HG03521 (cell line): ENCODE measurements at regions not wholly inside any gene's neighbourhood (a gene's known extent, or its start where the extent isn't known, plus 50 kb on each side); places are given as distances from the start of the nearest gene placed in this dataset.
"Not testable (repeated sequence)": the region's sequence is repeated elsewhere in the genome, so short reads cannot be mapped to it uniquely, and the experiment has no call there.

Experiments used
- ATAC-seq: cut with Tn5 transposase; IDR thresholded peaks from one replicate; pipeline ENCODE4 v1.9.1; 2021; ENCODE audit warnings: mild to moderate bottlenecking, moderate library complexity; ENCODE audit not compliant: unreplicated experiment

DNA sequence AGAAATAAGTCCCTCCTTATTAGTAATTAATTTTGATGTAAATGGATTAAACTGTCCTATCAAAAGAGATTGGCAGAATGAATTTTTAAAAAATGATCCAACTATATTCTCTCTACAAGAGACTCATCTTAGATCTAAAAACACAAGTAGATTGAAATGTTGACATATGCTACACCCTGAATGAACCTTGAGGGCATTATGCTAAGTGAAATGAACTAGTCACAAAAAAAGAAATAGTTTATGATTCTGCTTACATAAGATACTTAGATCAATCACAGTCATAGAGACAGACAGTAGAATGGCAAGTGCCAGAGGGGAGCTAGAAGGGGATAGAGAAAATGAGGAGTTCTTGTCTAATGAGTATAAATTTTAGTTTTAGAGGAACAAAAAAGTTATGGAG lies 849.8 kb downstream of the CDH11 start:
- no peak for ATAC-seq

DNA sequence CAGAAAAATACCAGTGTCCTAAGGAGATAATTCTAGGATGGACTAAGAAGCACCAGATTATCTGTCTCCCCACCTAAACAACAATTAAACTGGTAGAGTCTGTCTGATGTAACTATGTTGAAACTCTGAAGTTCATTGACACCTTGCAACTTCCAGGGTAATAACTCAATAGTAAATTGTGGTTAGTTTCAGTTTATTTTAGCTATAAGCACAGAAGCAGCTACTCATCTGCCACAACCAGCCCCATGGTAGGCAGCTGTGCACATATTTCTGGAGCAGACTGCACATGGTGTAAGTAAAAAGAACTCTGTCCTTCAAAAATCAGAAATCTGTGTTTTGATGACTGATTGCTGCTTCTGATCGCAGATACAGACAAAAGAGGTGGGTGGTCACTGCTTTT lies 852.1 kb downstream of the CDH11 start:
- no peak for ATAC-seq

DNA sequence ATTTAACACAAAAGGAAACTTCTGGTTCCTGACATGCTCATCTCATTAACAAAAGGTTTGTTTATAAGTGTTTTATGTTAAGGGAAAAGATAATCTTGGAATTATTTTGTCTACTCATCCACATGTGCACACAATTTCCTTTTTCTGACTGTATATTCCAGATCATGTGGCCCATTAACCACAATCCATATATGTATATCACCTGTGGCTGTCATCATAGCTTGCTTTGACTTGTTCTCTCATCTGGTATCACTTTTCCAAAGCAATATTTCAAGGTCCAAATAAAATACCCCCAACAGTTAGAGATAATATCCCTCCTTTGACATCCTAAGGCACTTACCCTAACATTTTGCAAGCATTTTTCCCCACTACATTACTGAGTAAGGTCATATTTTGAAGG lies 856.1 kb downstream of the CDH11 start:
- ATAC-seq: no peak

DNA sequence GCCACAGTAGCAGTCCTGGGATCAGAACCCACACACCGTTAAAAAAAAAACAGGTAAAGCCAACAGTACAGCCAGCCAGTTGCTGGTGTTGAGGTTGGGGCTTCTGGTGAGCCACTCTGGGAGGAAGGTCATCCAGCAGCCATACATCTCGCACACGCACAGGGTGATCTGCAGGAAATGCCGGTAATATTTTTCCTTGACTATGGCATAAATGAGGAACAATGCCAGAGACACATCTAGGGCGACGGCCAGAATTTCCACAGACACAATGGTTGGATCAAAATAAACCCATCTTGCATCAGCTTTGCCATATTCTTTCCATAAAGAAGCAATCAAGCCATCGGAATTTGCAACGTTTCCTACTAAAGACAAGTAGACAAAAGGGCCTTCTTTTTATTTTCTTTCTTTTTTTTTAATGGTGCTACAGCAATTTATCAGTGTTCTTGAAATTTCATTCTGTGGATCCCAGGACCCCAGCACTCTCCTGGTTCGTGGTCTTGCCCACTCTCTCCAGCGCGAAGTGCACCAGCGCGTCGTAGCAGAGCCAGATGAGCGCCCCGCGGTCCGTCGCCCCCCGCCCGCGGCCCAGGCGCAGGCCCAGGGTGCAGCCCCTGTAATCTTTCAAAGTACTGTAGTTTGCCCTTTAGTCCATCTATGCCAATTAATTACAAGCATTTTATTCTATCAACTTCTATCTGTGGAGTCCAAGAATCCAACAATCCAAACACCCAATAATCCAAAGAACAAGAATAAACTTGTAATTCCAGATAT lies 861.0 kb downstream of the CDH11 start:
- ATAC-seq: not testable (repeated sequence)

DNA sequence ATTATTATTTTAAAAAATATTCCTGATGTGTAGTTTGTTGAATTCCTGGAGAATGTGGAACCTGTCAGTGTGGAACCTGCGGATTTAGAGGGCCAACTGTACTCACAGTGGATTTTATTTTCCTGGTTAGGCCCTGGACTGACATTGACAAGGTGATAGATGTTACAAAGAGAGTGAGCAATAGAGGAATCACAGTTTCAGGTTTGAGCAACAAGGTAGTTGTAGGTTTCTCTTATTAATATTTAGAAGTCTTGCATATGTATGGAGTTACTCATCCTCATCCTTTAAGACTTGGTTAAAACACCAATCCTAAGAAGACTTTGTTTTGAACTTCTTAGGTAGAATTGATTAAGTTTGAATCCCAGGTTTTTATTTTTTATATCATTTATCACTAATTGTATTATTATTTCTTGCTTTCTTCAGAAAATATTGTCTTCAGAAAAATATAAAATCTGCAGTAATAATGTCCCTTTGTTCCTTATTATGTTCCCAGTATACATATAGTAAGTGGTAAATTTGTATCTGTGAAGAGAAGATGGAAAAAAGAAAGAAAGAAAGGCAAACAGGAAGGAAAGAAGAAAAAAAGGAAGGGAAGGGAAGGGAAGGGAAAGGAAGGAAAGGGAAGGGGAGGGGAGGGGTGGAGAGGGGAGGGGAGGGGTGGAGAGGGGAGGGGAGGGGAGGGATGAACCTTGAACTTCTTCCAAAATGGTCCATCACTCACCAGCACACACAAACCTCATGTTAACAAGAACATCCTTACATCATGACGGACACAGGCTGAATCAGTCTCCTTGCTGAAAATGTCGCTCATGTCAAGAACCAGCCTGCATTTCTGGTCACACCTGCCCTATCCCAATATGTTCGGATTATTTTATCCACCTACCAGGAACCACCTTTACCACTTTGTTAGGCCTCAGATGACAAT lies 867.2 kb downstream of the CDH11 start:
- no peak for ATAC-seq

DNA sequence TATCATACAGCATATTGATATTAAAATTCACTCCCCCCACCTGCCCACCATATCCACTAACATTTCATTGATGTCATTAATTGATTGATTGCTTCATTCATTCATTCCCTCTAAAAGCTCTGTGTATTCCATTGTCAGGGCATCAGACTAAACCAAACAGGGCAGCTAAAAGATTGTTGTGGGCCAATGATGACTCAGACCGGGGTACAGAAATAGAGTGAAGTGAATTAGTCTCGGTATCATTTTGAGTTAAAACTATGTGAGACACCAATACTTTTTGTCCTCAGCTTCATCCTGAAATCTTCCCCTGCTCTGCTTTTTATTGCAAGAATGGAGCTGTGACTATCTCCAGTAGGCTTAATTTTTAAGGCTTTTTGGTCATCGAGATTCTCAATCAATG lies 868.3 kb downstream of the CDH11 start:
- no peak for ATAC-seq

DNA sequence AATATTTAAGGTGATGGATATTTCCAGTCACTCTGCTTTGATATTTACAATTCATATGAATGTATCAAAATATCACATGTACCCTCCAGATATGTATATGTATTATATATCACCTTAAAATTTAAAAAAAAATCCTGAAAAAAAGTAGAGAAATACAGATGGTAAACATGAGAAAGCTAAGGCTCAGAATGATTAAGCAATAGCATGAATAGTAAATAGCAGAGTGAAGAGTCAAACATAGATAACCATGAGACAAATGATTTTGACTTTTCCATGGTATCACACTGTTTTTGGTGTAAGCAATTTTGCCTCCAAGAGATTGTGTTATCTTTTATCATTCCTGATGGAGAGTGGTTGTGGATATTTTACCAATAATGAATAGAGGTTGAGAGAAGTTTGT lies 868.8 kb downstream of the CDH11 start:
- ATAC-seq: no peak

DNA sequence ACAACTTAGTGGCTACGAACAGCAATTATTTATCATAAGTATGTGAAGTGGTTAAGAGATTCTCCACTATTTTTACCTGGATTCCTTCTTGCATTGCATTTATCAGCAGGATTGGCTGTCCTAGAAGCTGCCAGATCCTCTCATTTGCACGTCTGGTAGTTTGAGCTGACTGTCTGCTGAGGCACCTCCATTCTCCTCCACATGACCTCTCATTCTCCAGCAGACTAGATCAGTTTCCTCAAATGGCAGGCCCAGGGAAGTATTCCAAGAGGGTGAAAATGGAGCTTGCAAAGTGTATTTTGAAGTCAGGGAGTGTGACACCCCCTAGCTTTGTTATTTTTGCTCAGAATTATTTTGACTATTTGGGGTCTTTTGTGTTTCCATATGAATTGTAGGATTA lies 870.1 kb downstream of the CDH11 start:
- no peak for ATAC-seq

DNA sequence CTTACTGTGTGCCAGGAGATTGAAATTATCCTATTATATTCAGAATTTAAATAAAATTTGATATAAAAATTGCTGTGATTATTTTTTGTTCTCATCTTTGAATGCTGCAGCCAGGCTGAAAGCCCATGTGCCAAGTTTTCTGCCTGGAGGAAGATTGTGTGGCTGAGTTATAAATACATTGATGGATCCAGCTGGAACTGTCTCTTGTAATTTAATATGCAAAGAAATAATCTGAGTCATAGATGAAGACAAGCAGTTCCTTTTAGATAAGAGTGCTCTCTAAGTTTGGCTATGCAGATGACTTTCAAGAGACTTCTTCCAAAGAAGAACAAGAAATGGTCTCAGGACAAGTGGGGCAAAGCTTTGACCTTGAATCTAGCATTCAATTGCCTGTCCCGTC lies 871.0 kb downstream of the CDH11 start:
- ATAC-seq: no peak

DNA sequence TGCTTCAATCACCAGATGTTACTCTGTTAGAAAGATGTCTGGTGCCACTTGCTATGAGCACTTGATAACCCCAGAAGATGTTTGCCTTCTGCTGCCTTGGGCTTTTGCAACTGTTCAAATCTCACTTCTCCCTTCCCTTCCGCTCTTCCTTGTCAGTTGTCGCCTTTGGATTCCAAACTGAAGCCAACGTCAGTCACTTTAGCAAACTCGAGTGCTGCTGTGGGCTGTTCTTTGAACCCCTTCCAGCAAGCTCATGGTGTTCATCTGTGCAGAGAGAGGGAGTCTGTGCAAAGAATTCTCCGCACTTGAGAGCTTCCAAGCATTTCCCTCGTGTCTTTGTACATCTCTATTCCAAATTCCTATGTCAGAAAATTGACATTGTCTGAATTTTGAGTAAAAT lies 879.4 kb downstream of the CDH11 start:
- ATAC-seq: no peak

DNA sequence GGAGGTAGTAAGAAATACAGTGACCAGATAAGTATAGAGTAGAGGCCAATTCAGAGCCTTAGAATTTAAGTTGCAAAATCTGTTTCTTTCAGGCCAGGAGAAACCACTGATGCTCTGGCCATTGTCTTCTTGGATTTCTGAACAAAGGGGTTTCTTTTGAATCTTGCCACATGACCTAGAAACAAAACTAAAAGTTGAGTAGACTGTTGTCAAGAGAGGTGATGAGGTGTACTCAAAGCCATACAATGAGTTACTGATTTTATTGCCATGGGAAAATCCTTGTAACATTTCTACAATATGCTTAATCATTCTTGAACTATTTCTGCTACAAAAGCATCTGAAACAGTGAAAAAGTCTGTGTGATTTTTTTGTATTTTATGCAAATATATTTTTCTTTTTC lies 881.3 kb downstream of the CDH11 start:
- no peak for ATAC-seq

DNA sequence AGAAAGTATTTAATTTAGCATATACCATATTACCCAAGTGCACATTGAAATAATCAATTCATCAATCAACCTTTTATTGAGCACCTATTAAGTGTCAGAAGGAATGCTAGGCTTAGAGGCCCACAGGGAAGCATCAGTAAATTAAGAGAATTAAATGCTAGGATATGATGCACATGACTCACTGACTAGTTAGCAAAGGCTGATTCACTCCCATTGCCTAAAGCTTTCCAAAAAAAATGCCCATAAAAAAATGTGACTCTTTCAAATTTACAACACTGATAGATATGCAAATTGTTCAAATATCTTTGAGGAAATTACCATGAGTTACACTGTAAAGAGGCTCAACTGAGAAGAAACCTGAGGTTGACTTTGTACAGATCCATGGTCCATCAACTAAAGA lies 883.3 kb downstream of the CDH11 start:
- ATAC-seq: no peak

DNA sequence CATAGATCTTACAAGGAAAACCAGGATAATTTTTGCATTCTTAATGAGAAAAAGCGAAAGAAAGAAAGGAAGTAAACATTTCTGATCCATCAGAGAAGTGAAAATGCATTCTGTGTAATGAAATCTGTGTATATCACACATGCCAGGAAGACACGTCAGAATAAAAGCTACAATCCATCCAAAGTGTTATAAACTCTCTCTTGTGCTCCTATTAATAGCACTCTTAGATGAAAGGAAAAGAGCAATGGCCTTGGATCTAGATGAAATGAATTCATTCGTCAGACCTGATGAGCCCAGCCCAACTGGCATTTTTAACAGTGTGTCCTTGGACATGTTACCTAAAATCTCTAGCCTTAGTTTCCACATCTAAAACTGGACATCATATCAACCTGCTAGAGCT lies 885.5 kb downstream of the CDH11 start:
- no peak for ATAC-seq

DNA sequence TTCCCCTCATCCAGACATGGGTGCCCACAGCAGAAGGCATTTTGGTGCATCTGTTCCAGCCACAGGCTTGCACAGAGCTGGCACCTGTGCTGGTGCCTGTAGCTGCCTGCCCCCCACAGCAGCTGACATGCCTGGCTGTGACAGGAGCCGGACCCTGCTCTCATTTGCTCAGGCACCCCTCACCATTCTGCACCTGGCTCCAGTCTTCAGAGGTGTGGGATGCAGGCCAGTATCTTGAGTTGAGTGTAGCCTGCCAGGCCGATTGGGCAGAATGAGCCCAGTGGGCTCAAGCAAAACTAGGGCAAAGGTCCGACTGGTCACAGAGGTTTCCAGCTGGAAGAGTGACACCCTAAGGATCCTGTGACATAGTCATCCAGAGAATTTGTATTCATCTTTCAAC lies 887.7 kb downstream of the CDH11 start:
- ATAC-seq: no peak

DNA sequence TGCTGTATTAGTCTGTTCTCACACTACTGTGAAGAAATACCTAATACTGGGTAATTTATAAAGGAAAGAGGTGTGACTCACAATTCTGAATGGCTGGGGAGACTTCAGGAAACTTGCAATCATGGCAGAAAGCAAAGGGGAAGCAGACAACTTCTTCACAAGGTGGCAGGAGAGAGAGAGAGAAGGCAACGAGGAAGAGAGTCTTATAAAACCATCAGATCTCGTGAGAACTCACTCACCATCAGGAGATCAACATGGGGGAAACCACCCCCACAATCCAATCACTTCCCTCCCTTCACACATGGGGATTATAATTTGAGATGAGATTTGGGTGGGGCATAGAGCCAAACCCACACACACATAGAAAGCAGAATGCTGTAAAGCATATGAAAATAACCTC lies 896.2 kb downstream of the CDH11 start:
- ATAC-seq: no peak

DNA sequence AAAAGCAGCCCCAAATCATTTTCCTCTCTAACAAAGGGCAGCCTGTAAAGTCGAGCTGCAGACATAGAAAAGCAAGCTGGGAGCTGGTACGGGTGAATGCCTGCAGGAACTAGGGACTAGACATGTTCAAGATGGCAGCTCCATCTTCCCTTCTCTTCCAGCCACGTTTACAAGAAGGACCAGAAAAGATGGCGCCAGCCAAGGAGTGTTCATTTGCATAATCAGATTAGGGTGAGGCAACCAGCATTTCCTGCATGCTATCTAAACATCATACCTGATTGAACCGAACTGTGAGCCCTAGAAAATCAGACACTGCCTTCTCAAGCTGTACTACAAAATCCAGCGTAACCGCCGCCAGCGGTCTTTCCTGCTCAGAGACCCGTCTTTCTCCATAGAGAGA lies 896.8 kb downstream of the CDH11 start:
- ATAC-seq: no peak

DNA sequence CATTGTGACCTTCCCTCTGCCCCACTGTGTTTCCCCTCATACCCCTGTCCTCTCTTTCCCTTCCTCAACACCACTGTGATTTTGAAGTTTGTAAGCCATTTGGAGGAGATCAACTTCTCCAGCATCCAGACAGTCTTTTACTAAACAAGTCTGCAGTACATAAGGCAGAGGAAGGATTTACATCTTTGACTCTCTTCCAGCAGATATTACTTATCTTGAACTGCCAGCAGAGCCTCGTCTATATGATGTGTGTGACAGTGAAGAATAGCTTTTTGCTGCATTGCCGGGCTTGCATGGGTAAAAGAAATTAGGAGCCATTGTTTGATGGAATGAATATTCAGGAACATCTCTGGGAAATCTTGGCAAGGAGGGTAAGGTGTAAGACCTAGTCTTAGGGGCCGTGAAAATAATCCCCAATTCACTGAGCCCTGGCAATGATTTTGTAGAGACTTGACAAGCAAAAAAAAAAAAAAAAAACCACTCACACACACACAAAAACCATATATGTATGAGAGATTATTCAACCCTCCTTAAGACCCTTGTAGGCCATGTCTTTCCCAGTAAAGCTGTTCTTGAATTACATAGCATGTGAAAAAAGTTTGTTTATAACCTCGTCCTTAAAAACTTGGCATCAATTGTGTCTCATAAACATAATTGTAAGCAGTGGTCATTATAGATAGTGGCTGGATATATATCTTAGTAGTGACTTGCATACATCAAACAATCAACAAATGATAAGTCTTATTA lies 903.9 kb downstream of the CDH11 start:
- no peak for ATAC-seq

DNA sequence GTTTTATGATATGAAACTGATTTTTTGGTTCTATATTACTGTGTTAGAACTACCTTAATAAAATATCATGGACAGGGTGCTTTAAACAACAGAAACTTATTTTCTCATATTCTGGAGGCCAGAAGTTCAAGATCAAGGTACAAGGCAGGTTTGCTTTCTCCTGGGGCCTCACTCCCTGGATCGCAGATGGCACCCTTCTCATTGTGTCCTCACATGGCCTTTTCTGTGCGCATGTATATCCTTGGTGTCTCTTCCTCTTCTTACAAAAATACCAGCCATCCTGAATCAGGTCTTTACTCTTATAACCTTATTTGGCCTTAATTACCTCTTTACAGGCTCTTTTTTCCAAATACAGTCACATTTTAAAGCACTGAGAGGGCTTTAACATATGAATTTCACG lies 906.1 kb downstream of the CDH11 start:
- no peak for ATAC-seq

DNA sequence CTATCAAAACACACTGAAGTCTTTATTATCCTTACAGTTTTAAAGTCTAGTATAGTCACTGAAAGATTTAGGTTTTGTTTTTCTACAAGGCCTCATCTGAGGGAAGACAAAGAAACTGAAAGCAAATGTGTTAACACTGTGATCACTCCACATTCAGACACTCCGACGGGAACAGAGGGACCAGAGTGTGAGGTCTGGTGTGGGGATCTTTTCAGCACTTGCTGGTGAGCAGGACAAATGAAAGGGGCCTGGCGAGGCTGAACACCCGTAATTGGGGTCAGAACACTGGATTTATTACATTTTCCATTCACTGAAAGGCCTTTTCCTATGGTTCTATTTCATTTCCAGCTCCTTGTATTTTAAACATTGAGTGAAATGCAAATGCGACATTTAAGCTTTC lies 910.5 kb downstream of the CDH11 start:
- no peak for ATAC-seq

DNA sequence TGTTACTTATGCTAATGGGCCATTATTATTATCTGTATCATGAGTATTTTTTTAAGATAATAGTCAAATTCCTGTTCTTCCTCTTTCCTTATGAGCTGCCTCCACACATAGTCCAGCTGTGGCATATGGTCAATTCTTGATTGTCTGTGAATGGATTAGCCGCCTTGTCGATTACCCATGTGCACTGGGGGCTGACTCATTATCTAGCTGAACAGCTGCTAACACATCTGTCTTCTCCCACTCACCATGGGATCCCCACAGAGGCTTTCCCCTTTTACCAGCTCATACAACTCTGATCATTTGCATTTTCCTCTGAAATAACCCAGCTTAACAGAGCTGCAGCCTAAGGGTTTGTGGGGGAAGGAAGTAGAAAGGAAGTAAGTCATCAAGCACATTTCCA lies 915.0 kb downstream of the CDH11 start:
- ATAC-seq: no peak

DNA sequence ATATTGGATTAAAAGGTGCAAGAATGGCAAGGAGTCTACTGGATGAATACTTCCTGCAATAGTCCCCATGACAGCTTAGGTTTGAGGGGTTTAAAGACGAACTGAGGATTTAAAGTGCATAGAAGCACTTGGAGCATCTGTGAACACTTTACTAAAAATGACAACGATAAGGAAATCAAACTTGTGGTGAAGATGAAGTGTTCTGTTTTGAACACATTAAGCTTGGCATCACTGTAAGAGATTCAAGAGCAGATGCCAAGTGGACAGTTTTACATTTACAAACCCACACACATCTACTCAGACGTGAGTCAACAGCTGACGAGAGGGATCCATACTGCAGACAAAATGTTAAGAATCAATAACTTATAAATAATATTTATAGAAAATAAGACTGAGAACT lies 918.7 kb downstream of the CDH11 start:
- ATAC-seq: no peak

DNA sequence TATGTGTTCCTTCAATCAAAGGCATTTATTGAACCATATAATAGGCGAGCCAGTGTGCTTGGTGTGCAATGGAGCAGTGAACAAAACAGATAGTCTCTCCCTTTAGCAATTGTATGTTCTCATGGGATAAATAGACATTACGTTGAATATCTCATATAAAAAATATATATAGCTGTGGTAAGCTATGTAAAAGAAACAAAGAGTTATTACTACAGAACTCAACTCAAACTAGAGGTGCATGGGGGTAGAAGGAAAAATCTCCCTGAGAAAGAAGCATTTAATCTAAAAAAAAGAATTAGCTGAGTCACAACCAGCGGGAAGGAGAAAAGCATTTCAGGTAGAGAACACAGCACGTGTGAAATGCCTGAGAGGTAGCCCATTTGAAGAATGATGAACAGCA lies 919.3 kb downstream of the CDH11 start:
- ATAC-seq: no peak
